ENCODE measurements at regions not wholly inside any gene's neighbourhood (a gene's known extent, or its start where the extent isn't known, plus 50 kb on each side); places are given as distances from the start of the nearest gene placed in this dataset.

DNA sequence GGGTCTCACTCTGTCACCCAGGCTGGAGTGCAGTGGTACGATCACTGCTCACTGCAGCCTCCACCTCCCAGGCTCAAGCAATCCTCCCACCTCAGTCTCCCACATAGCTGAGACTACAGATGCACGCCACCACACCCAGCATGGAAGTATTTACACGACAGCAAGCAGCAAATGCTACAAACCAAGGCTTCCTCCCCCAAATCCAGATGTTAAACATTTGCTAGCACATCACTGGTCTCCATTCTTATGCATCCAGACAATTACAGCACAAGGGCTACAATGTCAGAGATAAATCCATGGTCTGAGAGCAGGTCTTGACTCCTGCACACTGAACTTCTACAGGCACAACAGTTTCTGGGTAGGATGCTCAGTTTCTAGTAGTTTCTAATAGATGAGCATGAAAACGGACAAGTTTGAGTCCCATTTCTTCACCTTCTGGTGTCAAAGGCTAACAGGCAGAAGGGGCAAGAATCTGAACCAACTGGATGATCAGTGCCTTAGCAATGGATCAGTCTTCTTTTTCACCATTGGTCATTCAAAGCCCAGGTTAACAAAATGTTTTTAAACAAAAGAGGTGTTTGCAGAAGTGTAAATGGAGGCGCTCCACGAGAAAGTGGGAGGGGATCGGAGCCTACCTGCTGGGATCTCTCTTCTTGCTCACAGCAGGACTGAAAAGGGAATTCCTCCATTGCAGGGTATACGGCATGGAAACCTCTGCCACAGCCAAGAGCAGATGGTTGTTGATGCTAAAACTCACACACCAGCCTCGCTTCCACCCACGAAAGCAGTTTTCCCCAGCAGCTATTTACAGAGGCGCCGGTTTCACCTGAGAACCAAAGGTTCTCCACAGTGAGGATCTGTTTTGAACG, 135.0 kb upstream of the ARL4C start:
- no peak for DNase-seq

DNA sequence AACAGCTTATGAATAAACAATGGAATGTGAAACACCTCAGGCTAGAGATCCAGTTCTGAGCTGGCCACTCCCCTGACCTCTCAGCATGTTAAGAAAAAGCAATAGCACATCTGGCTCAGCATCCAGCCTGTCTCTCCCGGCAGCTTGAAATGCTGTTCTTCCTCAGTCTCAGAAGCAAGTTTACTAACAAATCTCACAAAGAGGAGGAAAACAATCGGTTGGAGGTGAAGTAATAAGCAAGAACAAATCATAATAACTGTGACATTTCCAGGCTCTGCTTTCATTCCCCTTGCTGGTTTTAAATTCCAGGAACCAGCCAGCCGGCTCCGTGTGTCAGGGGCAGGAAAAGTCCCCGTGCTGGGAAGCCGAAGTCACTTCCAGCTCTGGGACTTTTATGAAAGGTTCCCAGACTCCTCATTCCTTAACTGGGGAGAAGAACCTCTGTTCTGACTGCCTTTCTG, 133.9 kb upstream of the ARL4C start:
- no peak for DNase-seq

DNA sequence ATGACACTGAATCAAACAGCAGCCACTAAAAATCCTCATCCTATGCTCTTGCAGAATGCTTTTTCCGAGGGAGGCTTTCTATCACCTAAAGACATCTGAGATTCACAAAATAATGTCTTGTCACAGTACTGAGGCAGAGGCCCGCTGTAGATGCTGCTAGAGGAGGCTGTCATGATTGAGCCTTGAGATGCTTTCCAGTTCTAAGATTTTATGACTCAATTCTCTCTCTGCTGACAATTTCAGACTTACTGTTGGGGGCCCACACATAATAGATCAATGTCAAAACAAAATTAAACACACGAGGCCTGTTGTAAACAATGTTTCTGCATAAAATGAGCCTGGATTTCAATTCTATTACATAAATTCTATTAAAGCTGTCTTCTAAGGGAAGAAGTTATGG, 132.7 kb upstream of the ARL4C start:
- no peak for DNase-seq

DNA sequence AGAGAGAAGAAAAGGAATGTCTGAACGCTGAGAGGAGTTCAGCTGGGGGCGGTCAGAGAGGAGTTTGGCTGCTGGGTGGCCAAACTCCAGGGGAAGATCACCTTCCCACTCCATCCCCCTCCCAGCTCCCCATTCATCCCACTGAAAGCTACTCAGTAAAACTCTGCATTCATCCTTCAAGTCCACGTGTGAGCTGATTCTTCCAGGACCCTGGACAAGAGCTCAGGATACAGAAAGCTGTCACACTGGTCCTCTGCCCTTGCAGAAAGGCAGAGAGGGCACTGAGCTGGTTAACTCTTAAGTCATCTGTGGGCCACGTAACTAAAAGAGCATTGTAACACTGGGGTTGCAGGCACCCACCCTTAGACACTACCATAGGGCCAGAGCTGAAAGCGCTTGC, 132.1 kb upstream of the ARL4C start:
- no peak for DNase-seq

DNA sequence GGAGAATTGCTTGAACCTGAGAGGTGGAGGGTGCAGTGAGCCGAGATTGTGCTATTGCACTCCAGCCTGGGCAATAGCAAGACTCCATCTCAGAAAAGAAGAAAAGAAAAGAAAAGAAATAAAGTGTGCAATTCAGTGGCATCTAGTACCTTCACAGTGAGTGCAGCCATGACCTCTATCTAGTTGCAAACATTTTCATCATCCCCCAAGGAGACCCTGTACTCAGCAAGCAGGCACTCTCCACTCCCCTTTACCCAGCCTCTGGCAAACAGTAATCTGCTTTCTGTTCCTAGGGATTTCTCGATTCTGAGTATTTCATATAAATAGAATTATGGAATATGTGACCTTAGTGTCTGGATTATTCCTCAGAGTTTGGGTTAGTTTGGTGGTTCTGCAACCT, 130.4 kb upstream of the ARL4C start:
- no peak for DNase-seq

DNA sequence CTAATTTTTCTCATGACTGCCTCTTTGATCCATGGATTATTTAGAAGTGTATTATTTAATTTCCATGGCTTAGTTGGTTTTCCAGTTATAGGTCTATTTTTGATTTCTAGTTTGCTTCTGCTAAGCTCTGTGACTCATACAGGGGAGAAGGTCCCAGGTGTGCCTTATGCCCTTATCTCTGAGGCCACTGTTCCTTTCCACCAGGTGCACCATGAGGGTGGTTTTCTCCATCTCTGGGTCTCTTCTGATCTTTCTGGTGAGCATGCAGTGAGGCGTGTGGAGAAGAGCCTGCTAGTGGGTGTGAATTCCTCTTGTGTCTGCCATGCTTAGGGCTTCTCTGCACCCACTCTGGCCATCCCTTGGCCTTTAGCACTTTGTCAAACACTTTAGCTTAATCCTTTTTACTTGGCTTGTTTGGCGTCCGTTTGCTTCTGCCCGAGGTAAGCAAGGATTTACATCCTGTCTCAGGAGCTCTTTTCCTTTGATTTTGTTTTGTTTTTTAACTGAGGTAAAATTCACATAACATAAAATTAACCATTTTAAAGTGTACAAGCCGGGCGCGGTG, 129.8 kb upstream of the ARL4C start:
- DNase-seq = no peak

DNA sequence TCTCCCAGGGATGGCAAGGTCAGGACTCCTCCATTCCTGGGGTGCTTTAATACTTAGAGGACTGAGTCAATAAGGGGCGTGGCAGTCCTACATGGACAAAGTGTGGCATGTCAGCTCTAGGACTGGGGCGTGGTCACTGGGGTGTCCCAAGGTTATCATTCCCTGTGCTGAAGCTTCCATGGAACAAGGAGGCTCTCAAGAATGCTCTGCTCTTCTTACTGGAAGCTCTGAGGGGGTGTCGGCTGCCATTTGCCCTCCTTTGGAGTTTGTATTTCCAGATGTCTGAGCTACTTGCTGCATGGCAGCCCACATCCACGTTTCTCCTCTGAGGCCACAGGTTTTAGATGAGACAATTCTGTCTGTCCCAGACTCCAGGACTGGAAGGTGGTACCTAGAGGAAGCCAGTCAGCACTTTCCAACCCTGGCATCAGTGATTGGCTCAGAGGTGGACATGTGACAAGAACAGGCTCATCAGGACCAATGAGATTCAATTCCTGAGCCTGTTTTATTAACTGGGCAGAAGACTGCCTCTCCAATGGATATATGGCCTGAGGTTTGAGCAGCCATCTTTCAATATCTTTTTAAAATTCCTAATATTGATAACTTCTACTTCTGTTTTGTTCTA, 128.9 kb upstream of the ARL4C start:
- DNase-seq = no peak

DNA sequence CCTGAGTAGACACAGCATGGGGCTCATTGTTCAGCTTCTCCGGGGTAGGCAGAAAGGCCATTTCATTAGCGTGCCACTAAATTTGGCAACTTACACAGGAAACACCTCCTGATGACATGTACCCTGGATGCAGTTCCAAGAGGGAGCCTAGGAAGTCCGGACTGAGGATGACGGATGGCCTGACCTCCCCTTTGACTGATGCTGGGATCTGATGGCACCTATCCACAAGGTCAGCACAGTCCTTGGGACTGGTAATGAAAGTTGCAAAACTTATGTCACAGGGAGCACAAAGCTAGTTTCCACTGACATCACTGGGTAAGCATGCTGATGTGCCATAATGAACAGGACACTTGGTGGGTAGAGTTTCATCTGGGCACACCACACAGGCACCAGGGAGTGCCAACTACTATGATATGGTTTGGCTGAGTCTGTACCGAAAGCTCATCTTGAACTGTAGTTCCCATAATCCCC, 126.7 kb upstream of the ARL4C start:
- DNase-seq = no peak

DNA sequence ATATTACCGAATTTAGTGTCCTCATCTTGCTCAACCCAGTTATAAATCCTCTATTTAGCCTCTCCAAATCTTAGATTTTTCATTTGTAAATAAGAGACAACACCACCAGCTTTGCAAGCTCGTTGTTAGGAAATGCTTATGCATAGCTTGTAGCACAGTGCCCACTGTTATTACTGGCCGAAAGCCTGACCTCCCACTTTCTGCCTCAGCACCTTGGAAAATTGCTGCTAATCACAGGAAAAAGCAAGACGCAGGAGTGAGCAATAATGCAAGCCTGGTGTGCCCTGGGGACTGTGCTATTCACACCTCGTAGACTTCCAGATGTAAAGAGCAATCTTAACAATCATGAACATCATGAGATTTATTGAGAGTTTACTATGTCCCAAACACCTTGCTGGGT, 124.2 kb upstream of the ARL4C start:
- DNase-seq = no peak

DNA sequence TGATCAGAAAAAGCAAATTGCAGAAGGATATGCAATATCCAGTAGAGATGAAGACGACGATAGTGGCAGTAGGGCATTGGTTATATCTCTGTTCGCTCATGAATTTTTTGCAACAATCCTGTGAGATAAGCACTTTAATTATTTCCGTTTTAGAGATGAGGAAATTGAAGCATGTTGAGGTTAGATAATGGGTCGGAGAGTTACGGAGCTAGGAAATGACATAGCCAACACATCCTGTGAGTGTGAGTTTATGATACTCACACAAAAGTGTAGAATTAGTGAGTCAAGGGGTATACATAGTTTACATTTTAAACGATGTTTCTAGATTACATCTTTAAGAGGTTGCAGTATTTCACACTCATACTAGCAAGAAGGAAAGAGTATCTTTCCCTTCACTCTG, 123.1 kb upstream of the ARL4C start:
- no peak for DNase-seq

DNA sequence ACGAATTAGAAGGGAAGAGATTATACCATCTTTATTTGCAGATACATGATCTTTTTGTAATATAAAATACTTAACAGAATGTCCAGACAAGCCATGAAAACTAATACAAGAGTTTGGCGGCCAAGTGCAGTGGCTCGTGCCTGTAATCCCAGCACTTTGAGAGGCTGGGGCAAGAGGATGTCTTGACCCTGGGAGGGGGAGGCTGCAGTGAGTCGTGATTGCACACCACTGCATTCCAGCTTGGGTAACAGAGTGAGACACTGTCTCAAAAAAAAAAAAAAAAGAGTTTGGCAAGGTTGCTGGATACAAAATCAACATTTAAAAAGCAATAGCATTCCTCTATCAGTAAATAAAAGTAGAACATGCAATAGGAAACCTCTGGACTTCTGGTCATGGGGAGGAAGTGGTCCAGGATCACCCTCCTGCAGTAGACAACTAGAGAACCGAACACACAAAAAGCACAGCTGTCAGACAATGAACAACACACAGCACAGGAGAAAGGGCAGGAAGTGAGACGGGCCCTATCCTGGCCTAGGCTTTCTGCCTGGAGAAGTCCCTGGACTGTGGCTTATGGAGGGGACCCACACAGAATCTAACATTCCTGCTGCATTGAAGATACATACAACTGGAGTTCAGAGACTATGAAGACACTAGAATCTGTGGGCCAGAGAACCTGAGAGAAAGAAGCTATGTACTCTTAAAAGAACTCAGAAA, 118.9 kb upstream of the ARL4C start:
- DNase-seq = no peak

DNA sequence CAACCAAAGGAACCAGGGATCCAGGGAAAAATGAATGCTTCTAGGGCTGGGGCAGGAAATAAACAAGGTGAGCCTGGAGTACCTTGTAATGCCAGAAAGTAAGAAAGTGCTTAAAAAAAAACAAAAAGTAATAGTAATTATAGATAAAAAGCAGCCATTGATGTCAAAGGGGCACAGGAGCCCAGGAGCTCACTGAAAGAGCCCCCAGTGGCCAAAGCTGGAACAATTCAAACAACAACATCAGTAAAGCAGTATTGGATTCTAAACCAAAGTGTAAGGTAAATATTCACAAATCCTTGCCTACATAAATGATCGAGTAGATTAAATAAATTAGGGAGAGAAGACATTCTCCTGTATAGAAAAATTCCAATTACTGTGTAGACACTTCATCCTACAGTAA, 114.3 kb upstream of the ARL4C start:
- DNase-seq = no peak

DNA sequence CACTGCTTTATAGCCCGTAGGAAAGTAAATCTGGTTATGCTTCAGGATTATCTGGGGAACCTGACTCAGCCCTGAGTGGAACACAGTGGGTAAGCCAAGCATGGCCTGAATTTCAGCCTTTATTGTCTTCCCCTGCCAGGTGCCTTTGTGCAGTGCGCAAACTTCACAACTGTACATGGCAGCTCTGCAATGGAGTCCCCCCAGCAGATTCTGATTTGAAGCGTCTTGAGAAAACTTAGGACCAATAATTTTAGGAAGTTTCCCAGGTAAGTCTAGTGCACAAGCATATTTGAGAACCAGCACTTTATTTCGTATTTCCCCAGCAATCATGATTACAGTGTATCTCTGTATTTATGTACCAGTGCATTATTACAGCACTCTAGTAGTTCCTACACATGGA, 112.1 kb upstream of the ARL4C start:
- no peak for DNase-seq

DNA sequence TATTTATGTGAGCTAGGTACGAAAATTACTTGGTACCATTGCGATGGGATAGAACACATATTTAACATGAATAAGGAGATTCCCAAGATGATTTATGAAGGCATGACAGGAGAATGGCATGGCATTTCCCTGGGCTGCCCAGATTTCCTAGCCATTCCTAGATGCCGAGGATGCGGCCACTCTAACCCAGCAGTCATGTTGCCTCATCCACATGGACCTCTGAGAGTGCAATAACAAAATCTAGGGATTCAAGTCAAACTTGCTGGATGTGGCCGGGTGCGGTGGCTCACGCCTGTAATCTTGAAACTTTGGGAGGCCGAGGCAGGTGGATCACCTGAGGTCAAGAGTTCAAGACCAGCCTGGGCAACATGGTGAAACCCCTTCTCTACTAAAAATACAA, 110.8 kb upstream of the ARL4C start:
- no peak for DNase-seq

DNA sequence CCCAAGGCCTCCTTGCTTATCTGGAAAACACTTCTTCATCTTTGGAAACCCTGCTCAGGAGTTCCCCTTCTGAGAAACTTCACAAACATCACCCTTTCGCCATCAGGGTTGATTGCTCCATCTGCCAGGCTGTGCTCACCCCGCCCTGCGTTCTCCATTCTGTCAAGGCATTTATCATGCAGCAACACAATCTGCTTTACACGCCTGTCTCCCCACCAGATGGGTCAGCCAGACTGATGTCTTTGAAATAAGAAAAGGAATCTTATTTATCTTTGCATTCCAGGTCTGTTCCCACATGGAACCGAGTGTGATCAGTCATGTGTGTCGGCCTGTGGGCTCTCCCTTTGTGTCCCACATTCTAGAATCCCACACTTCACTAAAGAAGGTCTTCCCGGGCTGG, 110.0 kb upstream of the ARL4C start:
- peak; percentile 50 for DNase-seq

DNA sequence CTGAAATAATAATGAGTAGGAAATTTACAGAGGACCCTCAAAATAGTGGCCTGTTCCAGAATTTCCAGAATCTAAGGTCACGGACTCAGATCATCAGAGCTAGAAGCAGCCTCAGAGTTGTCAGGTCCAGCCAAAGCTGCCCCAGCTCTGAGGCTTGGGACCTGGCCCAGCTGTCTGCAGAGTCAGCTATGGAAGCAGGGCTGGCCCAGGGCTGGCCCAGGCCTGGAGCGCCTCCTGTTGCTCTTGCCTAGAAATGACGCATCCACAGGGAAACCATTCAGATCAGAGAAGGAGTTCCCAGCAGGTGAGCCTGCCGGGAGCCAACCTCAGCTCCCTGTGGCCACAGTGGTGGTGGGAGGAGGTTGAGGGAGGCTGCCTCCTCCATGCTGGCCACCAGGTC, 106.7 kb upstream of the ARL4C start:
- DNase-seq = no peak

DNA sequence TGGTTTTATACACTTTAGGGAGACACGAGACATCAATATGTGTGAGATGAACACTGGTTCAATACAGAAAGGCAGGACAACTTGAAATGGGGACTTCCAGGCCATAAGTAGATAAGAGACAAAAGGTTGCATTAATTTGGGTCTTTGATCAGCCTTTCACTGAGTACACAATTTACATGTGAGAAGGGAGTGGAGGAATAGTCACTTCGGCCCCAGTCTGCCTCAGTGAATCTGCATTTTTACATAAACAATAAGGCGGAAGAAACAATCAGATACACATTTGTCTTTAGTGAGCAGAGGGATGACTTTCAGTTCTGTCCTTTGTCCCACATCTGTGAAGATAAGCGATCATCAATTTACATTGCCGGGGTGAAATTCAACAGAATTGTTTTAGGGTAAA, 104.3 kb upstream of the ARL4C start:
- no peak for DNase-seq

DNA sequence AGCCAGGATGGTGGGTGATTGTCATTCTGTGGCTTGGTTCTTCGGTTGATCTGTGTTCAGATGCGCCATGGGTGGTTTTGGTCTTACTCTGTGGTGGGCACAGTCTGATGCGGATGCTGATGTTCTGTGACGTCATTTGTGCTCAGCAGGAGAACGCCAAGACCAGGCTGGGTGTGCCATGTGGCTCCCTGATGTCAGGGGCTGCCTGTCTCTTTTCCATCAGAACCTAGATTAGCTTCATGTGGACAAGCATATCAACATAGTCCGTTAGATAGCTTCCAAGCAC, 100.6 kb upstream of the ARL4C start:
- DNase-seq = no peak

DNA sequence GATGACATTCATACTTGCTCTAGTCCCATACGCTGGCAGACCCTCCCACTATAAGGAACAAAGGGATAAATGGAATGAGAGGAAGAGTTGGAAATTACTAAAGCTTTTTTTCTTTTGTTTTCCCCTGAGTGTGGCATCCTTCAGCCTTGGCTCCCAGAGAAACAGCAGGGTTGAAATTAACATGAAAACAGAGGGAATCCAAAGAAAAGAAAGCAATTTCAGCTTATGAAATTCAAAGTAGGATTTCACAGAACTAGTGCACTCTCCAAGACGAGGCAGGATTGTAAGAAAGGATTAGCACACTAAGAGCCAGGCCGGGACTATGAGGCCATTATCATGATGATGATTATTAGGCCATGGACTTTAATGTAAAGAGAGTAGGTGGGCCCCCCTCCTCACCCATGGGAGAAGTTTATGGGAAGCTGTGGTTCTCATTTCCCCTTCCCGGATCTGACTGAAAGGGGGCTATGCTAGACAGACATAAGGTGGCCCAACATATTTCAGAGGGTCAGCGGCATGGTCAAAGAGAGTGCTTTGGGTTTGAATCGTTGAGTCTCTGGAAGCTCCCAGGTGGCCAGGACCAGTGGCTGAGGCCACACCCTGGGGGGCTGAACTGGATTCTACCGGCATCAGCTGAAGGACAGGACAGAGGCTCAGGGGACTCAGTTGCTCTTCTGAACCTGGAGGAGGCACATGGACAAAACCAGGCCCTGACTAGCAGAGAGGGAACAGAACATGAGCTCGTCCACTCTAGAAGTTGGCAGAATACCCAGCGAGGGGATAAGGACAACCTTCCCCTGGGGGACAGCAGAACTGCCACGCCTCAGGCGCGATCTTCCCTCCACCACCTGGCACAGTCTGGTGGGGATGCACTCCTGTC, 100.1 kb upstream of the ARL4C start:
- no peak for DNase-seq

DNA sequence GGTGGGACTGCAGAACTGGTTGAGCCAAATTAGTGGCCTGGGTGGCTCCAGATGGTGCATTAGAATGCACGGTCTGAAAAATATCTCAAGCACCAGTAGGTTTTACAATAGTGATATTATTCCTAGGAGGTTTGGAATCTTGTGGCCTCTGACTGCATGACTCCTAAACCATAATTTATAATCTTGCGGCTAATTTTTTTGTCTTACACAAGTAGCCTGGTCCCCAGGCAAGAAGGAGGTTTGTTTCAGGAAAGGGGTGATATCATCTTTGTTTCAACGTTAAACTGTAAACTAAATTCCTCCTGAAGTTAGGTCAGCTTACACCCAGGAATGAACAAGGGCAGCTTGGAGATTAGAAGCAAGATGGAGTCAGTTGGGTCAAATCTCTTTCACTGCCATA, 98.9 kb upstream of the ARL4C start:
- no peak for DNase-seq

DNA sequence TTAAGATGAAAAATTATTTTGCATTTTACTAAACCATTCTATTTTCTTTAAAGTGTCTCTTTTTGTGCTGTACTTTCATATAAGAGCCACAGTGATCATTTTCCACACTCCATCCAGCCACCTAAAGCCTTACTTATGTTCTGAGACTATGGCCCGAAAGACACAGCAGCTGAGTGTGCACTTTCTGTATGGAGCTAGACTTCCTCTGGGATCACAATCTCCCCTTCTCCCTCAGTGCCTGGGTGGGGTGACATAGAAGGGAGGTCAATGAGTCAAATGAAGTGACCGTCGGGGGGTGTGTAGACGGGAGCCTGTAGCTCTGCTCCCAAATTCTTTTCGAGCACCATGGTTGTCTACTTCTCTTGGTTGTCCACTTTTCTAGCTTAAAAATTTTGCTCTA, 97.8 kb upstream of the ARL4C start:
- DNase-seq = no peak

DNA sequence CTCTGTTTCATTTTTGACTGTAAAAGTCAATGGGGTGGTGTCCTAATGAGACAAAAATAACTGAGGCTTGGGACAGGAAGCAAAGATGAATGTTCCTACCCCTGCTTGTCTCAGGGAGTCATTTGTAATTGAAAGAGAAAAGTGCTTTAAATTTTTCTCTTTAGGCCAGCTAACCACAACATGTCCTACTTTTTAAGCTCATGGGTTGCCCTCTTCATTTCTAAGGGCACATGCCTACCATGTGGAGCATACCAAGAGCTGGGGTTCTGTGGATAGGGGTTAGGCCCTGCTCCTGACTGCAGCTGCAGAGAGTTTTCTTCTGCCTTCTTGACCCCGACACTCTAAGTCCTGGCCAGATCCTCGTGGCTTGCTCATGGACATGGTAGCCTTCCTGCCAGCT, 96.8 kb upstream of the ARL4C start:
- no peak for DNase-seq

DNA sequence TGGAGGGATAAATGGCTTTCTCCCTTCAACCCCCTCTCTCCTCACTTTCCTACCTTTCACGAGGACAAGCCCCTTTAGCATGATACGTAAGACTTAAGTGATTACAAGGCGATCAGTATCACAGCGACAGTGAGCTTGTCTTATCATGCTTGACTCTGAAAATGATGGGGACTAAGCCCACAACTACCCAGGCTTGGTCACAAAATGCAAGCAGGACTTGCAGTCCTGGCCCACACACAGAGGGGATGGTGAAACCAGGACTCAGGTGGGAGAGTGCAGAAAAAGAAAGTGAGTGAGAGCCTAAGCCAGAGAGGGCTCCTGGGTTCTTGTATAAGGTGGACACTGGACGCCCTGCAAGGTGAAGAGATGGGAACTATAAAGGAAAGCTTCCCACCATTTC, 95.7 kb upstream of the ARL4C start:
- no peak for DNase-seq

Data from NCI-H2171 (cell line).